ENCODE measurements at regions not wholly inside any gene's neighbourhood (a gene's known extent, or its start where the extent isn't known, plus 50 kb on each side); places are given as distances from the start of the nearest gene placed in this dataset.
A peak's percentile ranks its signal among the peaks of the same experiment; 100 is the strongest.

- H3K4me3 ChIP-seq: no peak overlapping the region
These were observed 81.3 kb downstream of the CTAGE1 start for GRCh38 chr18:22336406-22336805.

DNA sequence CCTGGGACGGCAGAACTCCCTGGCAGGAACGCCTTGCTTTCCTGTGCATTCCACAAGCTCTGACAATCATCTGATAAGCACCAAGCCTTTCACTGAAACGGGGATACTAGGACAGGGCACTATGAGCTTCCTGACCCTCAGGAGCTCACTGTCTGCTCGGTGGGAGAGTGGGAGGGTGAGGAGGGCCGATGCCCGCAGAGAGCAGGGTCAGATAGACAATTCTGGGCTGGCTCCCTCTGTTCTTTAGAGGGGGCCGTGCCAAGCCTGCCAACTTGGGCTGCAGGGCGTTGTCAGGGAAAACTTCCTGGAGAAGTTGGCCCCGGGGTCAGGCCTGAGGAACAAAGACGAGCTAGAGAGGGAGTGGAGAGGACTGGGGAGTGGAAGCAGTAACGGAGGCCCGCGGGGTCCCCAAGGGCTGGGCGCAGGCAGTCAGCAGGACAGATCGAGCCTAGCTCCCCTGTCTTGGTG is 82.0 kb downstream of the CTAGE1 start:
- no peaks in the 10 kb centered on the region for H3K9me3 ChIP-seq
- no peaks in the 10 kb centered on the region for H3K27me3 ChIP-seq
- H3K36me3 ChIP-seq: no peaks in the 10 kb centered on the region
- H3K4me3 ChIP-seq: peak overlapping the region in 2 of 4 donors; percentile 16 to 35
- peak overlapping the region; percentile 68 to 84 (median 79) for H3K27ac ChIP-seq
- H3K4me1 ChIP-seq: peaks cover 3 to 20% (median 9%) of the 10 kb centered on the region in 4 donors
- TF ChIP-seq POLR2A (IDR thresholded peaks at IDR 0.05) (peak; percentile 40), POLR2AphosphoS5 (IDR thresholded peaks at IDR 0.05) (peak in 2 of 3 donors; percentile 18 to 25), CTCF (IDR thresholded peaks at IDR 0.05) (no peak), EP300 (IDR thresholded peaks at IDR 0.05; ENCODE audit: low read depth) (no peak)
- in situ Hi-C loops (cut with MboI; ENCODE audit: low pct_ligation_motif_present in 1 of 4, low pct_unique_long_range_greater_than_20kb in 1 of 4, low sequenced_read_pairs in 3 of 4): no loop called here
- 38 to 39% methylated on average over 5 to 15 of the region's 15 CpGs for WGBS, 2 donors (ENCODE audit: low coverage in 1 of 2)
- peak; percentile 83 for DNase-seq
- intact Hi-C loops (cut with DNase I; ENCODE audit: low total_unique reads): no loop called here

More at GRCh38 chr18:22336406-22336805, 81.3 kb downstream of the CTAGE1 start:
- intact Hi-C loops (cut with DNase I; ENCODE audit: low total_unique reads) (no loop called here), in situ Hi-C loops (cut with MboI; ENCODE audit: low pct_ligation_motif_present in 1 of 4, low pct_unique_long_range_greater_than_20kb in 1 of 4, low sequenced_read_pairs in 3 of 4) (no loop called here)
- no peaks in the 10 kb centered on the region for H3K9me3 ChIP-seq
- 70 to 86% methylated on average over 1 to 4 of the region's 4 CpGs for WGBS, 2 donors (ENCODE audit: low coverage in 1 of 2)
- TF ChIP-seq POLR2A (IDR thresholded peaks at IDR 0.05) (no peak), POLR2AphosphoS5 (IDR thresholded peaks at IDR 0.05) (no peak), EP300 (IDR thresholded peaks at IDR 0.05; ENCODE audit: low read depth) (no peak), CTCF (IDR thresholded peaks at IDR 0.05) (no peak)
- H3K4me1 ChIP-seq: peaks cover 3 to 20% (median 9%) of the 10 kb centered on the region in 4 donors
- no peaks in the 10 kb centered on the region for H3K36me3 ChIP-seq
- no peak for DNase-seq
- H3K27ac ChIP-seq: peak overlapping the region; percentile 68 to 84 (median 79)
- H3K27me3 ChIP-seq: no peaks in the 10 kb centered on the region

DNA sequence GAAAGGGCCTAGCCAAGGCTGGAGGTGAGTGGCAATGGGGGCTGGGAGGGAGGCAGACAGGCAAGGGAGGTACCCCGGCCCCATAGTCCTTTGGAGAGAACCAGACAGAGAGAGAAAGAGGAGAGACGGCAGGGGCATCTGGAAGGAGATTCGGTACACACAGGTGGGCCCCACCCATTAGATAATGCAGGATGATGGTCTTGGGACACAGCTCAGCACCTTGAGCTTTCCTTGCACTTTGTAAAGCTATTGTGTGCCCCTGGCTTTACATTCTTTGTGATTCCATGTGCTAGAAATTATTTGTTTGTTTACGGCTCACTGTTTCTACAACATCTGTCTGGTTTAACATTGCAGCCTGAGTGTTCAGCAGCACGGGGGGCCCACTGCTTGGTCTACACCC is 83.1 kb downstream of the CTAGE1 start:
- Histone ChIP-seq H3K9me3 (no peaks in the 10 kb centered on the region), H3K4me1 (peaks cover 3 to 14% (median 9%) of the 10 kb centered on the region in 4 donors), H3K27ac (no peak overlapping the region), H3K27me3 (no peaks in the 10 kb centered on the region), H3K36me3 (no peaks in the 10 kb centered on the region), H3K4me3 (no peak overlapping the region)
- intact Hi-C loops (cut with DNase I; ENCODE audit: low total_unique reads) (no loop called here), in situ Hi-C loops (cut with MboI; ENCODE audit: low pct_ligation_motif_present in 1 of 4, low pct_unique_long_range_greater_than_20kb in 1 of 4, low sequenced_read_pairs in 3 of 4) (no loop called here)
- 40 to 77% methylated on average over 1 to 5 of the region's 5 CpGs for WGBS, 2 donors (ENCODE audit: low coverage in 1 of 2)
- TF ChIP-seq EP300 (IDR thresholded peaks at IDR 0.05; ENCODE audit: low read depth) (no peak), CTCF (IDR thresholded peaks at IDR 0.05) (no peak), POLR2AphosphoS5 (IDR thresholded peaks at IDR 0.05) (no peak), POLR2A (IDR thresholded peaks at IDR 0.05) (no peak)
- DNase-seq: no peak

GRCh38 chr18:22332590-22332989 is 85.1 kb downstream of the CTAGE1 start:
- Histone ChIP-seq H3K27me3 (no peaks in the 10 kb centered on the region), H3K4me1 (peaks cover 3 to 13% (median 9%) of the 10 kb centered on the region in 4 donors), H3K27ac (no peak overlapping the region), H3K4me3 (no peak overlapping the region), H3K36me3 (no peaks in the 10 kb centered on the region), H3K9me3 (no peaks in the 10 kb centered on the region)
- intact Hi-C loops (cut with DNase I; ENCODE audit: low total_unique reads): no loop called here
- no peak for TF ChIP-seq EP300 (IDR thresholded peaks at IDR 0.05; ENCODE audit: low read depth)
- TF ChIP-seq CTCF (IDR thresholded peaks at IDR 0.05): no peak
- no peak for TF ChIP-seq POLR2AphosphoS5 (IDR thresholded peaks at IDR 0.05)
- no peak for DNase-seq
- WGBS, 2 donors (ENCODE audit: low coverage in 1 of 2): 76 to 88% methylated on average over 1 to 5 of the region's 5 CpGs
- in situ Hi-C loops (cut with MboI; ENCODE audit: low pct_ligation_motif_present in 1 of 4, low pct_unique_long_range_greater_than_20kb in 1 of 4, low sequenced_read_pairs in 3 of 4): no loop called here

Measured in transverse colon (tissue), 4 donors.